IMR-90 (cell line): ENCODE measurements at regions not wholly inside any gene's neighbourhood (a gene's known extent, or its start where the extent isn't known, plus 50 kb on each side); places are given as distances from the start of the nearest gene placed in this dataset.
A peak's percentile ranks its signal among the peaks of the same experiment; 100 is the strongest.

Experiments used
- ATAC-seq: fragments of 200-7000 bp; cut with Tn5 transposase; 2 replicates; pipeline ENCODE4 v1.9.1; 2020; ENCODE audit warnings: low read depth, mild to moderate bottlenecking, moderate library complexity
- BruUV-seq: library from RNA; stranded (reverse); fragments of 400-500 nt; replicated peaks from 2 replicates; lab custom pipeline; 2021; lab: Mats Ljungman, UMichigan
- CTCF ChIA-PET: fragments of 300-600 bp; formaldehyde crosslinking; extraction: SDS; loops from one replicate; lab custom pipeline; 2021; ENCODE audit warnings: antibody characterized with exemption; lab: Yijun Ruan, JAX
- POLR2A ChIA-PET: fragments of 300-600 bp; sonication (Branson Sonifier 250); formaldehyde crosslinking; loops from one replicate; lab custom pipeline; 2022; ENCODE audit warnings: antibody characterized with exemption; ENCODE audit not compliant: unreplicated experiment; lab: Charles Lee
- DNase-seq: peaks from one replicate; pipeline ENCODE4 v3.0.0; 2013
- H2AFZ ChIP-seq: replicated peaks from 2 replicates; pipeline ENCODE3; 2013; ENCODE audit warnings: low read length, mild to moderate bottlenecking; ENCODE audit not compliant: poor library complexity
- H2AK5ac ChIP-seq: 2 replicates; pipeline ENCODE4 v1.6.1; 2013; ENCODE audit warnings: low read depth, low read length, inconsistent platforms
- H2AK9ac ChIP-seq: replicated peaks from 2 replicates; pipeline ENCODE3; 2013; ENCODE audit warnings: mild to moderate bottlenecking, low read depth, low read length, moderate library complexity; ENCODE audit not compliant: poor library complexity
- H2BK120ac ChIP-seq: 2 replicates; pipeline ENCODE4 v1.6.1; 2013; ENCODE audit warnings: low read depth, low read length, inconsistent platforms
- H2BK15ac ChIP-seq: 3 replicates; pipeline ENCODE4 v1.6.1; 2013; ENCODE audit warnings: low read depth, low read length, inconsistent platforms
- H2BK20ac ChIP-seq: 2 replicates; pipeline ENCODE4 v1.6.1; 2013; ENCODE audit warnings: low read depth, mild to moderate bottlenecking, inconsistent platforms, low read length, moderate library complexity
- H2BK5ac ChIP-seq: 2 replicates; pipeline ENCODE4 v1.6.1; 2013; ENCODE audit warnings: mild to moderate bottlenecking, low read depth, low read length, inconsistent platforms; ENCODE audit not compliant: poor library complexity, severe bottlenecking
- H3K14ac ChIP-seq: replicated peaks from 2 replicates; pipeline ENCODE4 v1.6.1; 2013; ENCODE audit warnings: low read depth, low read length, inconsistent platforms
- H3K18ac ChIP-seq: 2 replicates; pipeline ENCODE4 v1.6.1; 2013; ENCODE audit warnings: low read depth, low read length, control low read depth
- H3K23ac ChIP-seq: 2 replicates; pipeline ENCODE4 v1.6.1; 2013; ENCODE audit warnings: low read depth, low read length, inconsistent platforms
- H3K27ac ChIP-seq: 2 replicates; pipeline ENCODE4 v1.5.1; 2013; ENCODE audit warnings: mild to moderate bottlenecking, control low read depth, low read length; ENCODE audit not compliant: insufficient read depth
- H3K27me3 ChIP-seq: 2 replicates; pipeline ENCODE4 v1.6.1; 2013; ENCODE audit warnings: low read length; ENCODE audit not compliant: control insufficient read depth, insufficient read depth
- H3K36me3 ChIP-seq: 2 replicates; pipeline ENCODE4 v1.6.1; 2013; ENCODE audit warnings: low read length, mixed read lengths; ENCODE audit not compliant: control insufficient read depth, insufficient read depth
- H3K4ac ChIP-seq: 2 replicates; pipeline ENCODE4 v1.6.1; 2013; ENCODE audit warnings: low read depth, low read length, inconsistent platforms
- H3K4me1 ChIP-seq: 2 replicates; pipeline ENCODE4 v1.6.1; 2013; ENCODE audit warnings: low read length, mixed read lengths; ENCODE audit not compliant: control insufficient read depth, insufficient read depth
- H3K4me2 ChIP-seq: 2 replicates; pipeline ENCODE4 v1.6.1; 2013; ENCODE audit warnings: low read depth, mild to moderate bottlenecking, control low read depth, low read length, moderate library complexity
- H3K4me3 ChIP-seq: 2 replicates; pipeline ENCODE4 v1.5.1; 2013; ENCODE audit warnings: low read depth, mild to moderate bottlenecking, control low read depth, low read length, moderate library complexity; ENCODE audit not compliant: insufficient read depth
- H3K56ac ChIP-seq: 2 replicates; pipeline ENCODE4 v1.6.1; 2013; ENCODE audit warnings: low read length, inconsistent platforms; ENCODE audit not compliant: insufficient read depth; ENCODE audit errors: extremely low read depth
- H3K79me1 ChIP-seq, 2 experiments: 2 replicates each; pipeline ENCODE4 v1.6.1; 2013; ENCODE audit warnings: low read length in 2 of 2, inconsistent platforms in 1 of 2, low read depth in 1 of 2
- H3K9ac ChIP-seq: 2 replicates; pipeline ENCODE4 v1.6.1; 2013; ENCODE audit warnings: low read depth, low read length, control low read depth
- H3K9me1 ChIP-seq: 2 replicates; pipeline ENCODE4 v1.6.1; 2013; ENCODE audit warnings: low read length, inconsistent platforms; ENCODE audit not compliant: insufficient read depth
- H3K9me3 ChIP-seq: 2 replicates; pipeline ENCODE4 v1.6.1; 2013; ENCODE audit warnings: low read length; ENCODE audit not compliant: control insufficient read depth, insufficient read depth
- H4K20me1 ChIP-seq: 2 replicates; pipeline ENCODE4 v1.6.1; 2013; ENCODE audit warnings: low read length, inconsistent platforms; ENCODE audit not compliant: insufficient read depth
- H4K5ac ChIP-seq: 2 replicates; pipeline ENCODE4 v1.6.1; 2013; ENCODE audit warnings: mild to moderate bottlenecking, low read depth, low read length, control low read depth
- H4K8ac ChIP-seq, 2 experiments: 2 replicates each; pipeline ENCODE4 v1.6.1; 2013; ENCODE audit warnings: low read depth in 2 of 2, low read length in 2 of 2, control low read depth in 1 of 2, inconsistent platforms in 1 of 2
- H4K91ac ChIP-seq: 2 replicates; pipeline ENCODE4 v1.6.1; 2013; ENCODE audit warnings: low read depth, low read length, inconsistent platforms; ENCODE audit not compliant: insufficient read depth
- CEBPB ChIP-seq: IDR thresholded peaks from 2 replicates; pipeline ENCODE4 v1.6.1; 2012; ENCODE audit warnings: low read depth, low read length, improper control_type of control experiment
- MAFK ChIP-seq: IDR thresholded peaks from 2 replicates; pipeline ENCODE4 v1.6.1; 2012; ENCODE audit warnings: low read depth, low read length, improper control_type of control experiment
- WGBS, 2 experiments: methylation state at CpG; one replicate each; pipeline versions ENCODE4 v1.1.5 to v1.1.7; 2013; ENCODE audit warnings: missing lambda C conversion rate in 2 of 2; ENCODE audit not compliant: insufficient read length in 1 of 2; ENCODE audit errors: extremely low coverage in 2 of 2; 5-methylcytosine and 5-hydroxymethylcytosine counted together
- dilution Hi-C: fragments of 300-500 bp; cut with HindIII; formaldehyde crosslinking; loops from one replicate; pipeline ENCODE4 v1.14.3; 2018; ENCODE audit warnings: low sequenced_read_pairs; ENCODE audit not compliant: unreplicated experiment
- in situ Hi-C: fragments of 300-500 bp; cut with MboI; formaldehyde crosslinking; loops from 3 replicates; pipeline ENCODE4 v1.14.3; 2019; ENCODE audit warnings: low sequenced_read_pairs, inconsistent platforms, mixed read lengths
- intact Hi-C: fragments of 100-400 bp; cut with micrococcal nuclease; formaldehyde crosslinking; loops from 2 replicates; pipeline ENCODE4 v1.10.0; 2022

DNA sequence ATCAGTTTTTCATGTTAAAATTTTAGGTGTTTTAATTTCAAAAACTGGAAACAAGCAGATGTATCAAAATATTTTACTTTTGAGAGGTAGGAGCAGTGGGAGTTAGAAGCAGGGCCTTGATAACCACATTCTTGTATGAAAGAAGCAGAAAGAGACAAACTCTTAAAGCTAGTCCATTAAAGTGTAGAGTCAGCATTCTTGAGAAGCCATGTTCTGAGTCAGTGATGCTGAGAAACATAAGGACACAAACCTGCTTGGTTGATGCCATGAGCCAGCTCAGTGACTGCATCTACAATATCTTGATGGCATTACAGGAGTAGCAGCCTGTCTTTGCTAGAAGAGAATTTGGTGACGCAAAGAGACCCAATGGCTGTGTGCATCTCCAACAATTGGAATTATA lies 826.1 kb upstream of the CTNND2 start:
- Histone ChIP-seq H2BK15ac (no peak overlapping the region), H3K23ac (no peak overlapping the region), H4K20me1 (no peaks in the 10 kb centered on the region), H3K4me2 (no peak overlapping the region), H2BK20ac (no peak overlapping the region), H3K36me3 (no peaks in the 10 kb centered on the region), H3K4me1 (no peaks in the 10 kb centered on the region), H3K9me3 (no peaks in the 10 kb centered on the region; the same call in 1 of the 2 replicates), H3K14ac (no peak overlapping the region), H2AFZ (no peak overlapping the region), H4K5ac (no peak overlapping the region), H2AK5ac (no peak overlapping the region), H2AK9ac (no peak overlapping the region), H3K18ac (no peak overlapping the region), H3K79me1 (no peaks in the 10 kb centered on the region), H3K4me3 (no peak overlapping the region), H4K91ac (no peak overlapping the region), H3K56ac (no peak overlapping the region), H3K27me3 (no peaks in the 10 kb centered on the region), H2BK120ac (no peak overlapping the region), H3K4ac (no peak overlapping the region), H2BK5ac (no peak overlapping the region), H4K8ac (no peak overlapping the region), H3K9ac (no peak overlapping the region), H3K9me1 (no peaks in the 10 kb centered on the region), H3K27ac (no peak overlapping the region)
- intact Hi-C loops = no loop called here
- TF ChIP-seq CEBPB (no peak), MAFK (peak; percentile 85)
- POLR2A ChIA-PET = no interaction called here
- CTCF ChIA-PET = interaction anchor here (0.6 kb wide), 1 partner anchor 11 kb away, joined by 3 read pairs; no protein-coding TSS in a partner anchor
- in situ Hi-C loops = no loop called here
- dilution Hi-C loops = no loop called here
- ATAC-seq (no peak), DNase-seq (no peak)
- WGBS, 2 experiments = no CpG with 5 or more reads among the region's 1 CpG
- no TSS peak for BruUV-seq
